Parathyroid adenoma (tissue), 2 donors: ENCODE measurements at regions not wholly inside any gene's neighbourhood (a gene's known extent, or its start where the extent isn't known, plus 50 kb on each side); places are given as distances from the start of the nearest gene placed in this dataset.

Source experiments
- H2AFZ ChIP-seq: fragments of 300-600 bp; sonication (generic); one replicate; pipeline ENCODE4 v1.7.0; 2017; ENCODE audit warnings: antibody characterized with exemption, mild to moderate bottlenecking
- H3K27ac ChIP-seq: fragments of 300-600 bp; sonication (generic); one replicate; pipeline ENCODE4 v1.7.0; 2017
- H3K27me3 ChIP-seq: fragments of 300-600 bp; sonication (generic); one replicate; pipeline ENCODE4 v1.7.0; 2017; ENCODE audit warnings: low read length; ENCODE audit not compliant: control insufficient read depth, insufficient read depth
- H3K36me3 ChIP-seq: fragments of 300-600 bp; sonication (generic); one replicate; pipeline ENCODE4 v1.7.0; 2017; ENCODE audit warnings: low read length; ENCODE audit not compliant: control insufficient read depth, insufficient read depth
- H3K4me1 ChIP-seq: fragments of 300-600 bp; sonication (generic); one replicate; pipeline ENCODE4 v1.7.0; 2017; ENCODE audit warnings: control low read depth
- H3K4me2 ChIP-seq: fragments of 300-600 bp; sonication (generic); one replicate; pipeline ENCODE4 v1.7.0; 2017; ENCODE audit warnings: low read length
- H3K4me3 ChIP-seq: fragments of 300-600 bp; sonication (generic); one replicate; pipeline ENCODE4 v1.7.0; 2017; ENCODE audit warnings: low read depth, low read length
- H3K79me2 ChIP-seq: fragments of 300-600 bp; sonication (generic); one replicate; pipeline ENCODE4 v1.7.0; 2017; ENCODE audit warnings: control low read depth
- H3K9ac ChIP-seq: fragments of 300-600 bp; sonication (generic); one replicate; pipeline ENCODE4 v1.7.0; 2017; ENCODE audit warnings: mild to moderate bottlenecking
- H3K9me3 ChIP-seq: fragments of 300-600 bp; sonication (generic); one replicate; pipeline ENCODE4 v1.7.0; 2017; ENCODE audit warnings: low read length; ENCODE audit not compliant: control insufficient read depth
- CTCF ChIP-seq: fragments of 300-600 bp; sonication (generic); IDR thresholded peaks from one replicate; pipeline ENCODE4 v1.7.0; 2017; ENCODE audit warnings: antibody characterized with exemption, mild to moderate bottlenecking
- donor health status: primary hyperparathyroidism.

GRCh38 chr15:93852761-93853160, 378.6 kb upstream of the MCTP2 start:
- H2AFZ ChIP-seq: no peak overlapping the region
- H3K27me3 ChIP-seq: no peaks in the 10 kb centered on the region
- no peak overlapping the region for H3K4me2 ChIP-seq
- no peaks in the 10 kb centered on the region for H3K36me3 ChIP-seq
- H3K9ac ChIP-seq: no peak overlapping the region
- no peak overlapping the region for H3K4me3 ChIP-seq
- H3K79me2 ChIP-seq: no peaks in the 10 kb centered on the region
- H3K4me1 ChIP-seq: no peaks in the 10 kb centered on the region
- H3K9me3 ChIP-seq: no peaks in the 10 kb centered on the region
- TF ChIP-seq CTCF: no peak
- no peak overlapping the region for H3K27ac ChIP-seq

GRCh38 chr15:93848490-93848889, 382.9 kb upstream of the MCTP2 start:
- H3K27ac ChIP-seq: no peak overlapping the region

GRCh38 chr15:93848076-93848475, 383.3 kb upstream of the MCTP2 start:
- TF ChIP-seq CTCF: no peak
- Histone ChIP-seq H2AFZ (no peak overlapping the region), H3K27ac (no peak overlapping the region), H3K4me2 (no peak overlapping the region), H3K79me2 (no peaks in the 10 kb centered on the region), H3K4me3 (no peak overlapping the region), H3K36me3 (no peaks in the 10 kb centered on the region), H3K4me1 (no peaks in the 10 kb centered on the region), H3K9me3 (no peaks in the 10 kb centered on the region), H3K27me3 (no peaks in the 10 kb centered on the region), H3K9ac (no peak overlapping the region)

More at GRCh38 chr15:93848490-93848889, 382.9 kb upstream of the MCTP2 start:
- Histone ChIP-seq H3K4me3 (no peak overlapping the region), H3K9ac (no peak overlapping the region), H3K4me1 (no peaks in the 10 kb centered on the region), H3K27me3 (no peaks in the 10 kb centered on the region), H2AFZ (no peak overlapping the region), H3K9me3 (no peaks in the 10 kb centered on the region), H3K4me2 (no peak overlapping the region), H3K79me2 (no peaks in the 10 kb centered on the region), H3K36me3 (no peaks in the 10 kb centered on the region)
- no peak for TF ChIP-seq CTCF

- H3K4me2 ChIP-seq: no peak overlapping the region
- no peaks in the 10 kb centered on the region for H3K27me3 ChIP-seq
- TF ChIP-seq CTCF: no peak
- H3K36me3 ChIP-seq: no peaks in the 10 kb centered on the region
- no peaks in the 10 kb centered on the region for H3K9me3 ChIP-seq
- H3K4me1 ChIP-seq: no peaks in the 10 kb centered on the region
- no peak overlapping the region for H2AFZ ChIP-seq
- no peak overlapping the region for H3K27ac ChIP-seq
- H3K79me2 ChIP-seq: no peaks in the 10 kb centered on the region
- no peak overlapping the region for H3K9ac ChIP-seq
- no peak overlapping the region for H3K4me3 ChIP-seq
Observed at GRCh38 chr15:93846148-93846547, 385.2 kb upstream of the MCTP2 start.

- Histone ChIP-seq H3K9ac (no peak overlapping the region), H3K4me1 (no peaks in the 10 kb centered on the region), H3K4me2 (no peak overlapping the region), H3K9me3 (no peaks in the 10 kb centered on the region), H3K4me3 (no peak overlapping the region), H2AFZ (no peak overlapping the region), H3K27me3 (no peaks in the 10 kb centered on the region), H3K27ac (no peak overlapping the region), H3K36me3 (no peaks in the 10 kb centered on the region), H3K79me2 (no peaks in the 10 kb centered on the region)
- no peak for TF ChIP-seq CTCF
Observed at GRCh38 chr15:93837450-93837849, 393.9 kb upstream of the MCTP2 start.
